ENCODE measurements at regions not wholly inside any gene's neighbourhood (a gene's known extent, or its start where the extent isn't known, plus 50 kb on each side); places are given as distances from the start of the nearest gene placed in this dataset.

- no peak for DNase-seq (ENCODE audit: extremely low spot score in 2 of 2)
- Histone ChIP-seq H3K9me3 (no peaks in the 10 kb centered on the region), H3K4me3 (no peak overlapping the region), H3K27me3 (no peaks in the 10 kb centered on the region), H3K4me1 (no peaks in the 10 kb centered on the region), H3K36me3 (no peaks in the 10 kb centered on the region), H3K27ac (no peak overlapping the region)
- intact Hi-C loops (cut with DNase I) = no loop called here
- TF ChIP-seq CTCF (IDR thresholded peaks at IDR 0.05) = no peak
- TF ChIP-seq POLR2A (IDR thresholded peaks at IDR 0.05) = no peak
- no peak for TF ChIP-seq POLR2AphosphoS5 (IDR thresholded peaks at IDR 0.05; ENCODE audit: insufficient read depth in 1 of 2, low read depth in 1 of 2)
These were observed 52.4 kb upstream of the SIX3 start for GRCh38 chr2:44889096-44889495.

Measured in vagina (tissue), 2 donors.